ENCODE measurements at regions not wholly inside any gene's neighbourhood (a gene's known extent, or its start where the extent isn't known, plus 50 kb on each side); places are given as distances from the start of the nearest gene placed in this dataset.

- Mint-ChIP-seq H3K27me3 (ENCODE audit: insufficient read depth) (peaks cover 7% of the 10 kb centered on the region), H3K4me1 (peaks cover 6% of the 10 kb centered on the region), H3K27ac (no peak overlapping the region), H3K36me3 (ENCODE audit: low read depth) (no peaks in the 10 kb centered on the region), H3K4me3 (no peak overlapping the region), H3K9me3 (peaks cover 4% of the 10 kb centered on the region)
- H3K27me3 ChIP-seq (ENCODE audit: control insufficient read depth, insufficient read depth, low read length, poor library complexity, severe bottlenecking): no peaks in the 10 kb centered on the region
- no peak for TF ChIP-seq CTCF (conservative IDR thresholded peaks at IDR 0.05)
- H3K27ac ChIP-seq (ENCODE audit: low read depth, low read length): no peak overlapping the region
- DNase-seq: no peak
- WGBS, 2 experiments (ENCODE audit: insufficient coverage in 1 of 2, insufficient read length in 1 of 2): 90 to 92% methylated on average over 5 to 7 of the region's 7 CpGs
- H3K36me3 ChIP-seq (ENCODE audit: control insufficient read depth, insufficient read depth, low read length): no peaks in the 10 kb centered on the region
- no peaks in the 10 kb centered on the region for H3K9me3 ChIP-seq (ENCODE audit: control insufficient read depth, low read length)
- H3K9ac ChIP-seq (ENCODE audit: extremely low read depth, low read length, poor library complexity, severe bottlenecking): no peak overlapping the region
- no peaks in the 10 kb centered on the region for H3K4me1 ChIP-seq (ENCODE audit: control insufficient read depth, insufficient read depth, low read length)
- H3K4me3 ChIP-seq (ENCODE audit: low read length): no peak overlapping the region
These were observed 523.8 kb upstream of the SETBP1 start for GRCh38 chr18:44156776-44157335.

GRCh38 chr18:44170208-44170880 lies 510.3 kb upstream of the SETBP1 start:
- Histone ChIP-seq H3K4me3 (ENCODE audit: low read length) (no peak overlapping the region), H3K36me3 (ENCODE audit: control insufficient read depth, insufficient read depth, low read length) (no peaks in the 10 kb centered on the region), H3K9ac (ENCODE audit: extremely low read depth, low read length, poor library complexity, severe bottlenecking) (no peak overlapping the region), H3K9me3 (ENCODE audit: control insufficient read depth, low read length) (no peaks in the 10 kb centered on the region), H3K27me3 (ENCODE audit: control insufficient read depth, insufficient read depth, low read length, poor library complexity, severe bottlenecking) (peaks cover 57% of the 10 kb centered on the region), H3K27ac (ENCODE audit: low read depth, low read length) (no peak overlapping the region), H3K4me1 (ENCODE audit: control insufficient read depth, insufficient read depth, low read length) (no peaks in the 10 kb centered on the region)
- no peak for DNase-seq
- no peak for TF ChIP-seq CTCF (conservative IDR thresholded peaks at IDR 0.05)
- H3K9me3 Mint-ChIP-seq: no peaks in the 10 kb centered on the region
- no peak overlapping the region for H3K27ac Mint-ChIP-seq
- no CpG with 5 or more reads among the region's 1 CpG for WGBS, 2 experiments (ENCODE audit: insufficient coverage in 1 of 2, insufficient read length in 1 of 2)
- H3K4me1 Mint-ChIP-seq: no peaks in the 10 kb centered on the region
- no peak overlapping the region for H3K4me3 Mint-ChIP-seq
- no peaks in the 10 kb centered on the region for H3K36me3 Mint-ChIP-seq (ENCODE audit: low read depth)
- H3K27me3 Mint-ChIP-seq (ENCODE audit: insufficient read depth): peaks cover 25% of the 10 kb centered on the region

- no peak for DNase-seq
- Mint-ChIP-seq H3K4me1 (no peaks in the 10 kb centered on the region), H3K4me3 (no peak overlapping the region), H3K27me3 (ENCODE audit: insufficient read depth) (peaks cover 25% of the 10 kb centered on the region), H3K27ac (no peak overlapping the region), H3K36me3 (ENCODE audit: low read depth) (no peaks in the 10 kb centered on the region), H3K9me3 (no peaks in the 10 kb centered on the region)
- TF ChIP-seq CTCF (conservative IDR thresholded peaks at IDR 0.05): no peak
- Histone ChIP-seq H3K4me1 (ENCODE audit: control insufficient read depth, insufficient read depth, low read length) (no peaks in the 10 kb centered on the region), H3K4me3 (ENCODE audit: low read length) (no peak overlapping the region), H3K27me3 (ENCODE audit: control insufficient read depth, insufficient read depth, low read length, poor library complexity, severe bottlenecking) (peaks cover 57% of the 10 kb centered on the region), H3K9ac (ENCODE audit: extremely low read depth, low read length, poor library complexity, severe bottlenecking) (no peak overlapping the region), H3K36me3 (ENCODE audit: control insufficient read depth, insufficient read depth, low read length) (no peaks in the 10 kb centered on the region), H3K27ac (ENCODE audit: low read depth, low read length) (no peak overlapping the region), H3K9me3 (ENCODE audit: control insufficient read depth, low read length) (no peaks in the 10 kb centered on the region)
- WGBS, 2 experiments (ENCODE audit: insufficient coverage in 1 of 2, insufficient read length in 1 of 2): 92% methylated on average over 1 of the region's 5 CpGs; no CpG with 5 or more reads in 1 of the 2 experiments
These were observed 509.4 kb upstream of the SETBP1 start for GRCh38 chr18:44171301-44171700.

Measured in endodermal cell (in vitro differentiated cells).